GM12872 (cell line): ENCODE measurements at regions not wholly inside any gene's neighbourhood (a gene's known extent, or its start where the extent isn't known, plus 50 kb on each side); places are given as distances from the start of the nearest gene placed in this dataset.

Experiments used
- CTCF ChIP-seq: IDR thresholded peaks from 3 replicates; pipeline ENCODE4 v1.5.1; 2011; ENCODE audit warnings: low read depth, mild to moderate bottlenecking, low read length, moderate library complexity; ENCODE audit not compliant: insufficient read depth

GRCh38 chr4:143819029-143819428 lies 86.3 kb downstream of the GYPE start:
- no peak for TF ChIP-seq CTCF

GRCh38 chr4:143784567-143784966 lies 84.1 kb upstream of the FREM3 start:
- no peak for TF ChIP-seq CTCF

GRCh38 chr4:143782521-143782920 lies 82.0 kb upstream of the FREM3 start:
- no peak for TF ChIP-seq CTCF

GRCh38 chr4:143773998-143774895 lies 73.8 kb upstream of the FREM3 start:
- peak; percentile 85 for TF ChIP-seq CTCF

- no peak for TF ChIP-seq CTCF
Measured at GRCh38 chr4:143771269-143771668, 70.8 kb upstream of the FREM3 start.

- TF ChIP-seq CTCF = no peak
Measured at GRCh38 chr4:143768007-143768591, 67.6 kb upstream of the FREM3 start.

GRCh38 chr4:143763587-143763986 lies 63.1 kb upstream of the FREM3 start:
- no peak for TF ChIP-seq CTCF
